ENCODE measurements at regions not wholly inside any gene's neighbourhood (a gene's known extent, or its start where the extent isn't known, plus 50 kb on each side); places are given as distances from the start of the nearest gene placed in this dataset.

- intact Hi-C loops (cut with micrococcal nuclease) = no loop called here
- peaks cover 7% of the 10 kb centered on the region for H3K27me3 ChIP-seq (ENCODE audit: low read depth)
- no peaks in the 10 kb centered on the region for H3K36me3 ChIP-seq
- H3K9me3 ChIP-seq (replicated peaks) = no peaks in the 10 kb centered on the region
- no peak overlapping the region for H3K4me3 ChIP-seq
- H3K27ac ChIP-seq (replicated peaks) = no peak overlapping the region
- TF ChIP-seq CTCF (IDR thresholded peaks at IDR 0.05; ENCODE audit: borderline replicate concordance) = no peak
- H3K4me1 ChIP-seq = no peaks in the 10 kb centered on the region
- no peak for DNase-seq
Observed at GRCh38 chr3:117734496-117734895, 1024.9 kb downstream of the TUSC7 start.

- no peak overlapping the region for H3K27ac ChIP-seq (replicated peaks)
Observed at GRCh38 chr3:117735481-117736101, 1026.0 kb downstream of the TUSC7 start.

GRCh38 chr3:117736846-117737245 lies 1027.3 kb downstream of the TUSC7 start:
- no peak overlapping the region for H3K4me3 ChIP-seq
- H3K4me1 ChIP-seq = no peaks in the 10 kb centered on the region
- intact Hi-C loops (cut with micrococcal nuclease) = no loop called here
- H3K27ac ChIP-seq (replicated peaks) = no peak overlapping the region
- no peak for DNase-seq
- no peak for TF ChIP-seq CTCF (IDR thresholded peaks at IDR 0.05; ENCODE audit: borderline replicate concordance)
- H3K9me3 ChIP-seq (replicated peaks) = no peaks in the 10 kb centered on the region
- H3K36me3 ChIP-seq = no peaks in the 10 kb centered on the region
- peaks cover 7% of the 10 kb centered on the region for H3K27me3 ChIP-seq (ENCODE audit: low read depth)

More at GRCh38 chr3:117735481-117736101, 1026.0 kb downstream of the TUSC7 start:
- H3K4me1 ChIP-seq = no peaks in the 10 kb centered on the region
- intact Hi-C loops (cut with micrococcal nuclease) = no loop called here
- H3K36me3 ChIP-seq = no peaks in the 10 kb centered on the region
- DNase-seq = no peak
- no peak for TF ChIP-seq CTCF (IDR thresholded peaks at IDR 0.05; ENCODE audit: borderline replicate concordance)
- H3K27me3 ChIP-seq (ENCODE audit: low read depth) = peaks cover 7% of the 10 kb centered on the region
- no peaks in the 10 kb centered on the region for H3K9me3 ChIP-seq (replicated peaks)
- H3K4me3 ChIP-seq = no peak overlapping the region

GRCh38 chr3:117743993-117744392 lies 1034.4 kb downstream of the TUSC7 start:
- no peaks in the 10 kb centered on the region for H3K4me1 ChIP-seq
- H3K9me3 ChIP-seq (replicated peaks) = no peaks in the 10 kb centered on the region
- H3K27ac ChIP-seq (replicated peaks) = no peak overlapping the region
- H3K4me3 ChIP-seq = no peak overlapping the region
- H3K27me3 ChIP-seq (ENCODE audit: low read depth) = no peaks in the 10 kb centered on the region
- no peak for TF ChIP-seq CTCF (IDR thresholded peaks at IDR 0.05; ENCODE audit: borderline replicate concordance)
- no peak for DNase-seq
- intact Hi-C loops (cut with micrococcal nuclease) = no loop called here
- no peaks in the 10 kb centered on the region for H3K36me3 ChIP-seq

- intact Hi-C loops (cut with micrococcal nuclease) = no loop called here
- no peaks in the 10 kb centered on the region for H3K9me3 ChIP-seq (replicated peaks)
- no peaks in the 10 kb centered on the region for H3K27me3 ChIP-seq (ENCODE audit: low read depth)
- TF ChIP-seq CTCF (IDR thresholded peaks at IDR 0.05; ENCODE audit: borderline replicate concordance) = no peak
- H3K27ac ChIP-seq (replicated peaks) = no peak overlapping the region
- no peaks in the 10 kb centered on the region for H3K4me1 ChIP-seq
- H3K4me3 ChIP-seq = no peak overlapping the region
- DNase-seq = no peak
- H3K36me3 ChIP-seq = no peaks in the 10 kb centered on the region
Observed at GRCh38 chr3:117744935-117745334, 1035.4 kb downstream of the TUSC7 start.
